ENCODE measurements at regions not wholly inside any gene's neighbourhood (a gene's known extent, or its start where the extent isn't known, plus 50 kb on each side); places are given as distances from the start of the nearest gene placed in this dataset.
A peak's percentile ranks its signal among the peaks of the same experiment; 100 is the strongest.

- no peak overlapping the region for H3K4me3 Mint-ChIP-seq
- peaks cover 1% of the 10 kb centered on the region for H3K27me3 Mint-ChIP-seq
- no peak overlapping the region for H3K27ac Mint-ChIP-seq
- no peaks in the 10 kb centered on the region for H3K4me1 Mint-ChIP-seq
- peaks cover 0 to 4% (median 2%) of the 10 kb centered on the region in 3 donors for H3K9me3 Mint-ChIP-seq
- no peaks in the 10 kb centered on the region for H3K36me3 Mint-ChIP-seq
Observed at GRCh38 chr12:34395056-34396005, 373.0 kb downstream of the ALG10 start.

GRCh38 chr12:34396006-34396860 is 373.9 kb downstream of the ALG10 start:
- H3K27me3 Mint-ChIP-seq = peaks cover 1% of the 10 kb centered on the region
- peaks cover 0 to 2% (median 2%) of the 10 kb centered on the region in 3 donors for H3K9me3 Mint-ChIP-seq
- no peaks in the 10 kb centered on the region for H3K36me3 Mint-ChIP-seq
- H3K27ac Mint-ChIP-seq = no peak overlapping the region
- H3K4me1 Mint-ChIP-seq = no peaks in the 10 kb centered on the region
- no peak overlapping the region for H3K4me3 Mint-ChIP-seq

GRCh38 chr12:34396861-34397590 is 374.7 kb downstream of the ALG10 start:
- H3K9me3 Mint-ChIP-seq = peaks cover 0 to 2% (median 2%) of the 10 kb centered on the region in 3 donors
- H3K27ac Mint-ChIP-seq = no peak overlapping the region
- peaks cover 1% of the 10 kb centered on the region for H3K27me3 Mint-ChIP-seq
- no peaks in the 10 kb centered on the region for H3K36me3 Mint-ChIP-seq
- H3K4me3 Mint-ChIP-seq = no peak overlapping the region
- H3K4me1 Mint-ChIP-seq = no peaks in the 10 kb centered on the region

GRCh38 chr12:34397591-34398365 is 375.5 kb downstream of the ALG10 start:
- no peak overlapping the region for H3K4me3 Mint-ChIP-seq
- H3K27me3 Mint-ChIP-seq = peaks cover 1% of the 10 kb centered on the region
- H3K9me3 Mint-ChIP-seq = peaks cover 2 to 5% (median 2%) of the 10 kb centered on the region in 3 donors
- no peak overlapping the region for H3K27ac Mint-ChIP-seq
- no peaks in the 10 kb centered on the region for H3K4me1 Mint-ChIP-seq
- no peaks in the 10 kb centered on the region for H3K36me3 Mint-ChIP-seq

DNA sequence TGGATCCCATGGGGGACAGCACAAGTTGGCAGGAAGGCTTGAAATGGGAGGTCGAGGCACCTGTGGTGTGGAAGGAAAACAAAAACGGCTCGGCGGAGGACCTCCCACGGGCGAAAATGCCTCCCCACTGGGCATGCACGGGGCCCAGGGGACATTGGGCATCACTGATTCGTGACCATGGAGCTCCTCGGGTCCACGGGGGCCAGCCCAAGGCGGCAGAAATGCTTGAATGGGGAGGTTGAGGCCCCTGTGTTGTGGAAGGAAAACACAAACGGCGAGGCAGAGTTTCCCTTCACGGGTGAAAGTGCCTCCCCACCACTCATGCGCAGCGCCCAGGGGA is 376.0 kb downstream of the ALG10 start:
- H3K4me1 Mint-ChIP-seq = no peaks in the 10 kb centered on the region
- H3K9me3 Mint-ChIP-seq = peaks cover 2 to 5% (median 2%) of the 10 kb centered on the region in 3 donors
- H3K27ac Mint-ChIP-seq = no peak overlapping the region
- H3K36me3 Mint-ChIP-seq = no peaks in the 10 kb centered on the region
- H3K4me3 Mint-ChIP-seq = no peak overlapping the region
- H3K27me3 Mint-ChIP-seq = peaks cover 1% of the 10 kb centered on the region

DNA sequence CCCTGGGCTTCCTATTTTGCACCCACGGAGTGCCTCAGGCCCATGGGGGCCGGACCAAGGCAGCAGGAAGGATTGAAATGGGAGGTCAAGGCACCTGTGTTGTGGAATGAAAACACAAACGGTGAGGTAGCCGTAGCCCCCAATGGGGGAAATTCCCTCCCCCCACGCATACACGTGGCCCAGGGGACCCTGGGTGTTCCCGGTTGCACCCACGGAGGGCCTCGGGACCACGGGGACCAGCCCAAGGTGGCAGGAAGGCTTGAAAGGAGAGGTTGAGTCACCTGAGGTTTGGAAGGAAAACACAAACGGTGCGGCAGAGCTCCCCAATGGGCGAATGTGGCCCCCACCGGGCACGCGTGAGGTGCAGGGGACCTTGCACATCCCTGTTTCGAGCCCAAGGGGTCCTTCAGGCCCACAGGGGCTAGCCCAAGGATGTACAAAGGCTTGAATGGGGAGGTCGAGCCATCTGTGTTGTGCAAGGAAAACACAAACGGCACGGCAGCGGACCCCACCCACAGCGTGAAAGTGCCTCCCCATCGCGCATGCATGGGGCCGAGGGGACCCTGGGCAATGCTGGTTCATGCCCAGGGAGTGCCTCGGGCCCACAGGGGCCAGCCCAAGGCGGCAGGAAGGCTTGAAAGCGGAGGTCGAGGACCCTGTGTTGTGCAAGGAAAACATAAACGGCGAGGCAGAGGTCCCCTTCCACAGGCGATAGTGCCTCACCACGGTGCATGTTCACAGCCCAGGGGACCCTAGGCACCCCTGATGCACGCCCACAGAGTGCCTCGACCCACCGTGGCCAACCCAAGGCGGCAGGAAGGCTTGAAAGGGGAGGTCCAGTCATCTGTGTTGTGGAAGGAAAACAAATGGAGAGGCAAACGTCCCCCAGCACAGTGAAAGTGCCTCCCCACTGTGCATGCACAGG is 376.7 kb downstream of the ALG10 start:
- H3K9me3 Mint-ChIP-seq = peaks cover 2 to 5% (median 2%) of the 10 kb centered on the region in 3 donors
- H3K36me3 Mint-ChIP-seq = no peaks in the 10 kb centered on the region
- H3K4me3 Mint-ChIP-seq = no peak overlapping the region
- H3K4me1 Mint-ChIP-seq = no peaks in the 10 kb centered on the region
- H3K27ac Mint-ChIP-seq = no peak overlapping the region
- peaks cover 1% of the 10 kb centered on the region for H3K27me3 Mint-ChIP-seq

DNA sequence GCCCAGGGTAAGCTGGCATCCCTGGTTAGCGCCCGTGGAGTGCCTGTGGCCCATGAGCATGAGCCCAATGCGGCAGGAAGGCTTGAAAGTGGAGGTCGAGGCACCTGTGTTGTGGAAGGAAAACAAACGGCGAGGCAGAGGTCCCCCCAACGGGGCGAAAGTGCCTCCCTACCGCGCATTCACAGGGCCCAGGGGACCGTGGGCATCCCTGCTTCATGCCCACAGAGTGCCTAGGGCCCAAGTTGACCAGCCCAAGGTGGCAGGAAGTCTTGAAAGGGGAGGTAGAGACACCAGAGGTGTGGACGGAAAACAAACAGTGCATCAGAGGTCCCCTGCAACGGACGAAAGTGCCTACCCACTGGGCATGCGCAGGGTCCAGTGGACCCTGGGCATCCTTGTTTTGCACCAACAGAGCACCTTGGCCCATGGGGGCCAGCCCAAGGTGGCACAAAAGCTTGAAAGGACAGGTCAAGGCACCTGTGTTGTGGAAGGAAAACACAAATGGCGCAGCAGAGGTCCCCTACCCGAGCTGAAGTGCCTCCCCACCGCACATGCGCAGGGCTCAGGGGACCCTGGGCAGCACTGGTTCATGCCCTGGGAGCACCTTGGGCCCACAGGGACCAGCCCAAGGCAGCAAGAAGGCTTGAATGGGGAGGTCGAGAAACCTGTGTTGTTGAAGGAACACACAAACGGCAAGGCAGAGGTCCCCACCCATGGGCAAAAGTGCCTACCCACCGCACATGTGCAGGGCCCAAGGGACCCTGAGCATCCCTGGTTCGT is 377.5 kb downstream of the ALG10 start:
- Mint-ChIP-seq H3K27me3 (peaks cover 1% of the 10 kb centered on the region), H3K36me3 (no peaks in the 10 kb centered on the region), H3K27ac (no peak overlapping the region), H3K4me1 (no peaks in the 10 kb centered on the region), H3K4me3 (no peak overlapping the region), H3K9me3 (peaks cover 0 to 5% (median 2%) of the 10 kb centered on the region in 3 donors)

GRCh38 chr12:34400411-34400881 is 378.1 kb downstream of the ALG10 start:
- Mint-ChIP-seq H3K4me3 (no peak overlapping the region), H3K27ac (no peak overlapping the region), H3K4me1 (no peaks in the 10 kb centered on the region), H3K27me3 (peaks cover 1% of the 10 kb centered on the region), H3K9me3 (peaks cover 0 to 5% (median 0%) of the 10 kb centered on the region in 3 donors), H3K36me3 (no peaks in the 10 kb centered on the region)

DNA sequence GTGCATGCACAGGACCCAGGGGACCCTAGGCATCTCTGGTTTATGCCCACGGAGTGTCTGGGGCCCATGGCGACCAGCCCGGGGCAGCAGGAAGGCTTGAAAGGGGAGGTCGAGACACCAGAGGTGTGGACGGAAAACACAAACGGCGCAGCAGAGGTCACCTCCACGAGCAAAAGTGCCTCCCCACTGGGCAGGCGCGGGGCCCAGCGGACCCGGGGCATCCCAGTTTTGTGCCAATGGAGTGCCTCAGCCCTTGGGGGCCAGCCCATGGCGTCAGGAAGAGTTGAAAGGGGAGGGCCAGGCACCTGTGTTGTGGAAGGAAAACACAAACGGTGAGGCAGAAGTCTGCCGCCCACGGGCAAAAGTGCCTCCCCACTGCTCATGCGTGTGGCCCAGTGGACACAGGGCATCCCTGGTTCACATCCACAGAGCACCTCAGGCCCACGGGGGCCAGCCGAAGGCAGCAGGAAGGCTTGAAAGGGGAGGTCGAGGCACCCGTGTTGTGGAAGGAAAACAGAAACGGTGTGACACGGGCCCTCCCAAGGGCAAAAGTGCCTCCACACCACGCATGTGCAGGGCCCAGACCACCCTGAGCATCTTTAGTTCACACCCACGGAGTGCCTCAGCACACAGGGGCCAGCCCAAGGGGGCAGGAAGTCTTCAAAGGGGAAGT is 378.8 kb downstream of the ALG10 start:
- no peaks in the 10 kb centered on the region for H3K36me3 Mint-ChIP-seq
- H3K27ac Mint-ChIP-seq = no peak overlapping the region
- peaks cover 0 to 5% (median 3%) of the 10 kb centered on the region in 3 donors for H3K9me3 Mint-ChIP-seq
- H3K4me3 Mint-ChIP-seq = peak overlapping the region in 1 of 4 donors; percentile 58
- H3K4me1 Mint-ChIP-seq = no peaks in the 10 kb centered on the region
- H3K27me3 Mint-ChIP-seq = peaks cover 1% of the 10 kb centered on the region

GRCh38 chr12:34401659-34402227 is 379.4 kb downstream of the ALG10 start:
- Mint-ChIP-seq H3K4me3 (no peak overlapping the region), H3K4me1 (no peaks in the 10 kb centered on the region), H3K9me3 (peaks cover 0 to 5% (median 3%) of the 10 kb centered on the region in 3 donors), H3K27me3 (no peaks in the 10 kb centered on the region), H3K36me3 (no peaks in the 10 kb centered on the region), H3K27ac (no peak overlapping the region)

- Mint-ChIP-seq H3K27me3 (no peaks in the 10 kb centered on the region), H3K36me3 (no peaks in the 10 kb centered on the region), H3K4me3 (no peak overlapping the region), H3K27ac (no peak overlapping the region), H3K4me1 (no peaks in the 10 kb centered on the region), H3K9me3 (peaks cover 0 to 9% (median 4%) of the 10 kb centered on the region in 3 donors)
Observed at GRCh38 chr12:34402228-34402898, 380.1 kb downstream of the ALG10 start.
